AG04449 (cell line): ENCODE measurements at regions not wholly inside any gene's neighbourhood (a gene's known extent, or its start where the extent isn't known, plus 50 kb on each side); places are given as distances from the start of the nearest gene placed in this dataset.
"Not testable (repeated sequence)": the region's sequence is repeated elsewhere in the genome, so short reads cannot be mapped to it uniquely, and the experiment has no call there.

Source experiments
- CTCF ChIA-PET: fragments of 350-600 bp; formaldehyde crosslinking; extraction: SDS; loops from one replicate; lab custom pipeline; 2021; ENCODE audit warnings: antibody characterized with exemption; lab: Yijun Ruan, JAX
- POLR2A ChIA-PET: fragments of 400-600, 350-600 bp; formaldehyde crosslinking; extraction: SDS; loops from one replicate; lab custom pipeline; 2020; ENCODE audit warnings: antibody characterized with exemption, inconsistent platforms; lab: Yijun Ruan, JAX
- DNase-seq: peaks from one replicate; pipeline ENCODE4 v3.0.0-alpha.2; 2010; ENCODE audit warnings: low read depth, low spot score
- H3K4me3 ChIP-seq: 2 replicates; pipeline ENCODE4 v1.5.1; 2011; ENCODE audit warnings: low read depth, mild to moderate bottlenecking, control low read depth, low read length
- CTCF ChIP-seq: IDR thresholded peaks from one replicate; pipeline ENCODE4 v1.5.1; 2011; ENCODE audit warnings: mild to moderate bottlenecking, moderate library complexity, low read length, control low read depth, inconsistent platforms; ENCODE audit not compliant: insufficient read depth; ENCODE audit errors: missing control alignments

DNA sequence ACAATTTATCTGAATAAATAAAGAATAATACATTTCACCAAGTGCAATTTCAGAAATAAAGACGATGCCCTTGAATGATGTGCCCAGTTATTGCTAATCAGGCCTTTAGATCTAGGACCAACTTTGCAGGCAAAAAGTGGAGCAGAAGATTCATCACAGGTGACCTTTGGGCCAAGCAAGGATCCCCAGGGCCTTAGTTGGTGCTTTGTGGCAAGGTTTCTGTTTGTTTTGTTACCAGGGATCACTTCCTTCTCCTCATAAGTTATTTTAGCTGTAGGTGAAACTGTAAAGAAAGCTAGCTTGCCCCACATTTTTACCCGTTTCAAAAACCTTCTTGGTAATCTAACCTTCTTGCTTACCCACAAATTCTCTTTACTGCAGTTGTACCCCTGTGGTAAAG lies 323.2 kb downstream of the NEBL start:
- no peak overlapping the region for H3K4me3 ChIP-seq

GRCh38 chr10:20555990-20556389 lies 341.1 kb downstream of the NEBL start:
- CTCF ChIA-PET, POLR2A ChIA-PET, DNase-seq, H3K4me3 ChIP-seq: not testable (repeated sequence)

More for the DNA sequence above, 323.2 kb downstream of the NEBL start:
- no peak for DNase-seq
- CTCF ChIA-PET = no interaction called here
- POLR2A ChIA-PET = no interaction called here
- no peak for TF ChIP-seq CTCF

DNA sequence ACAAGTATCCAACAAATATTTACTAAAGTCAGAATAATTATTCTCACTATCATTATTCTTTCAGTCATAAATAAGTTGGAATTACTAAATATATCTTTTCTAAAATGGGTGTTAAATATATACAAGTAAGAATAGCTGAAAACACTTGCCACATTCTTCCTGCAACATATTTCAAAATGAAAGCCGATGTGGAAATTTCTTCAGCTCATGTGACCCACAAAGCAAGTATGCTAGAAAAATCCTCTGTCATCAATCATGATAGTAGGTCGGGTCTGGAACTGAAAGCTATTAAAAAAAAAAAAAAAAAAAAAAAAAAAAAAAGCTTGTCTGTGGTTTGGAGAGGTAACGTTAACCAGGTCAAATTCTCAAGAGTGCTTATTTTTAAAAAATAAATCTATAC lies 344.7 kb downstream of the NEBL start:
- CTCF ChIA-PET = interaction anchor here (0.9 kb wide), 1 partner anchor 85 kb away, joined by 3 read pairs; no protein-coding TSS in a partner anchor

DNA sequence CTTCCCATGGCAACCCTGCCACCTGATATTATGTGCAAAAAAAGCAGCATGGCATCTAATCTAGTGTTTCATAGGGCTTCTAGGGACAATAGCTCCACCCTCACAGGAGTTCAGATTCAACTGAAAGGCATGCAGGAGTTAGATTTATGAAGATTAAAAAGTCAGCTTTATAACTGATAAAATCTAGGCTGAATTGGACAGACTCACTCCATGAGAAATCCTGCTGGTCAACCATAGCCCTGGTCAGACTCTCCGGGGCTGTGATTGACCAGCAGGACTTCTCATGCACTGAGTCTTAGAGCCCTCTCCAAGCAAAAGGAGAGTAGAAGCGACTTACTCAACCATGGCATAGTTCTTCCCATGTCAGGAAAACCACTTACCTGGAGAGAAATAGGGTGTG lies 345.4 kb downstream of the NEBL start:
- no peak for TF ChIP-seq CTCF
- POLR2A ChIA-PET = no interaction called here
- CTCF ChIA-PET = no interaction called here
- no peak for DNase-seq
- H3K4me3 ChIP-seq = no peak overlapping the region

More for the DNA sequence above, 344.7 kb downstream of the NEBL start:
- H3K4me3 ChIP-seq = no peak overlapping the region
- POLR2A ChIA-PET = no interaction called here
- TF ChIP-seq CTCF = no peak
- DNase-seq = no peak

- ChIA-PET CTCF (no interaction called here), POLR2A (no interaction called here)
- TF ChIP-seq CTCF = no peak
- no peak overlapping the region for H3K4me3 ChIP-seq
- DNase-seq = no peak
These were observed 360.9 kb downstream of the NEBL start for GRCh38 chr10:20535897-20536881.

GRCh38 chr10:20531241-20531883 lies 365.7 kb downstream of the NEBL start:
- DNase-seq, POLR2A ChIA-PET, H3K4me3 ChIP-seq, CTCF ChIA-PET: not testable (repeated sequence)

GRCh38 chr10:20521186-20521585 lies 375.9 kb downstream of the NEBL start:
- POLR2A ChIA-PET = no interaction called here
- H3K4me3 ChIP-seq = no peak overlapping the region
- DNase-seq = no peak
- TF ChIP-seq CTCF = no peak
- CTCF ChIA-PET = no interaction called here
